ENCODE measurements at regions not wholly inside any gene's neighbourhood (a gene's known extent, or its start where the extent isn't known, plus 50 kb on each side); places are given as distances from the start of the nearest gene placed in this dataset.
"Not testable (repeated sequence)": the region's sequence is repeated elsewhere in the genome, so short reads cannot be mapped to it uniquely, and the experiment has no call there.

- not testable (repeated sequence) for TF ChIP-seq POLR2A, CTCF, EP300, POLR2AphosphoS5 (IDR thresholded peaks at IDR 0.05)
Measured at GRCh38 chr18:60178224-60178623, 194.4 kb downstream of the MC4R start.

All from suprapubic skin (tissue), 4 donors.